ENCODE measurements at regions not wholly inside any gene's neighbourhood (a gene's known extent, or its start where the extent isn't known, plus 50 kb on each side); places are given as distances from the start of the nearest gene placed in this dataset.

DNA sequence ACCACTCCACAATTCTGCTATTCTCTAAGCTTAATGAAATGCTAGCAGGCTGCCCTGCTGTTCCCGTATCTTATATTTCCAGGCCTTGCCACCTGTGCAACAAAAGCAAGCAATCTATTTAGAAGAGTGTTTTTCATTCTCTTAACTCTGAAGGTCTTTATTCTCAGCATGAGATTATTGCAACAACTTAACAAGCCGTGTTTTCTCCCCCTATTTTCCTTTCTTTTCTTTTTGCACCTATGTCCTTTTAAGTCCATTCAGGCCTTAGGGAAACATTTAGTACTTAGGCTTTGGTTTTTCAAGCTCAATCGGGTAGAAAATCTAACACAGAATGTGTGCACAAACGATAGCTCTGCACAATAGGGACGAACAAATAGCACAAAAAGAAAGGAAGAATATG, 89.6 kb upstream of the DMRTA1 start:
- TF ChIP-seq BHLHE40 (IDR thresholded peaks at IDR 0.05; ENCODE audit: low read depth, low read length) (no peak), CTCF (IDR thresholded peaks at IDR 0.05) (no peak), EP300 (IDR thresholded peaks at IDR 0.05) (no peak), POLR2A (IDR thresholded peaks at IDR 0.05; ENCODE audit: low read length) (no peak), ZC3H11A (IDR thresholded peaks at IDR 0.05) (no peak), CBX2 (IDR thresholded peaks at IDR 0.05; ENCODE audit: borderline replicate concordance, low read depth) (no peak), RFX5 (IDR thresholded peaks at IDR 0.05) (no peak), KDM5A (IDR thresholded peaks at IDR 0.05) (no peak)
- TF ChIP-seq, protein P1, sequence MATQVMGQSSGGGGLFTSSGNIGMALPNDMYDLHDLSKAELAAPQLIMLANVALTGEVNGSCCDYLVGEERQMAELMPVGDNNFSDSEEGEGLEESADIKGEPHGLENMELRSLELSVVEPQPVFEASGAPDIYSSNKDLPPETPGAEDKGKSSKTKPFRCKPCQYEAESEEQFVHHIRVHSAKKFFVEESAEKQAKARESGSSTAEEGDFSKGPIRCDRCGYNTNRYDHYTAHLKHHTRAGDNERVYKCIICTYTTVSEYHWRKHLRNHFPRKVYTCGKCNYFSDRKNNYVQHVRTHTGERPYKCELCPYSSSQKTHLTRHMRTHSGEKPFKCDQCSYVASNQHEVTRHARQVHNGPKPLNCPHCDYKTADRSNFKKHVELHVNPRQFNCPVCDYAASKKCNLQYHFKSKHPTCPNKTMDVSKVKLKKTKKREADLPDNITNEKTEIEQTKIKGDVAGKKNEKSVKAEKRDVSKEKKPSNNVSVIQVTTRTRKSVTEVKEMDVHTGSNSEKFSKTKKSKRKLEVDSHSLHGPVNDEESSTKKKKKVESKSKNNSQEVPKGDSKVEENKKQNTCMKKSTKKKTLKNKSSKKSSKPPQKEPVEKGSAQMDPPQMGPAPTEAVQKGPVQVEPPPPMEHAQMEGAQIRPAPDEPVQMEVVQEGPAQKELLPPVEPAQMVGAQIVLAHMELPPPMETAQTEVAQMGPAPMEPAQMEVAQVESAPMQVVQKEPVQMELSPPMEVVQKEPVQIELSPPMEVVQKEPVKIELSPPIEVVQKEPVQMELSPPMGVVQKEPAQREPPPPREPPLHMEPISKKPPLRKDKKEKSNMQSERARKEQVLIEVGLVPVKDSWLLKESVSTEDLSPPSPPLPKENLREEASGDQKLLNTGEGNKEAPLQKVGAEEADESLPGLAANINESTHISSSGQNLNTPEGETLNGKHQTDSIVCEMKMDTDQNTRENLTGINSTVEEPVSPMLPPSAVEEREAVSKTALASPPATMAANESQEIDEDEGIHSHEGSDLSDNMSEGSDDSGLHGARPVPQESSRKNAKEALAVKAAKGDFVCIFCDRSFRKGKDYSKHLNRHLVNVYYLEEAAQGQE (IDR thresholded peaks at IDR 0.05) = no peak

Data from A549 (cell line).